ENCODE measurements at regions not wholly inside any gene's neighbourhood (a gene's known extent, or its start where the extent isn't known, plus 50 kb on each side); places are given as distances from the start of the nearest gene placed in this dataset.
"Not testable (repeated sequence)": the region's sequence is repeated elsewhere in the genome, so short reads cannot be mapped to it uniquely, and the experiment has no call there.

DNA sequence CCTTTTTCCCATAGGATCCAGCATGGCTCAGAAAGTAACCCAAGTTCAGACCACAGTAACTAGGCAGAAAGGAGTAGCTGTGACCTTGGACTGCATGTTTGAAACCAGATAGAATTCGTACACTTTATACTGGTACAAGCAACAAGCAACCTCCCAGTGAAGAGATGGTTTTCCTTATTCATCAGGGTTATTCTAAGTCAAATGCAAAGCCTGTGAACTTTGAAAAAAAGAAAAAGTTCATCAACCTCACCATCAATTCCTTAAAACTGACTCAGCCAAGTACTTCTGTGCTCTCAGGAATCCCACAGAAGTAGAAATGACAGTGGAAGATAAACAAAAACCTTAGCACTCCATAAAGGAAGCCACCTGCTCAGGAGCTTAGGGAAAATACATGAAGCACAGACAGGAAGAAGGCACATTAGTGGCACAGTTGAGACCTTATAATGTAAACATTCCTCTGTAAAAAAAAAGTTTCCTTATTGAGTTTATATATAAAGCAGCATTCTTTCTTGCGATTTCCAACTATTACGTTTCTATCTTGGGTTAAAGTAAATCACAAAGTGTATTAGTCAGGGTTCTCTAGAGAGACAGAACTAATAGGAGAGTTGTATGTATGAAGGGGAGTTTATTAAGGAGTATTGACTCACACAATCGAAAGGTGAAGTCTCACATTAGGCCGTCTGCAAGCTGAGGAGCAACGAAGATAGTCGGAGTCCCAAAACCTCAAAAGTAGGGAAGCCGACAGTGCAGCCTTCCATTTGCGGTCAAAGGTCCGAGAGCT lies 398.4 kb downstream of the DAD1 start:
- ATAC-seq (no peak), DNase-seq (no peak)

DNA sequence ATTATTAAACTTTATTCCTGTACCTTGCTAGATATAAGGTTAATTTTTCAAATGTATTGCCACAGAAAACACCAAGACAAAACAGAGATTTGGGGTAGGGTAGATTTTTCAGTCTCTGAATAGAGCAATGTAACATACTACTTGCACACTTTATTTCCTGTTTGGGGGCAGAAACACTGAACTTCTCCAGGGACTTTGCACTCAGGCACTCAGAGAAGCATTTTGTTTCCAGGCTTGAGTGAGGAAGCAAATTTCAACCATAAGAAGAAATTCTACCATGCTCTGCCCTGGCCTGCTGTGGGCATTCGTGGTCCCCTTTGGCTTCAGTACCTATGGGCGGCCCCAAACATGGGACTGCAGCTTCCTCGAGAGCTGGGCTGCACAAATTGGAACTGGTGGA lies 399.1 kb downstream of the DAD1 start:
- DNase-seq (no peak), ATAC-seq (no peak)

DNA sequence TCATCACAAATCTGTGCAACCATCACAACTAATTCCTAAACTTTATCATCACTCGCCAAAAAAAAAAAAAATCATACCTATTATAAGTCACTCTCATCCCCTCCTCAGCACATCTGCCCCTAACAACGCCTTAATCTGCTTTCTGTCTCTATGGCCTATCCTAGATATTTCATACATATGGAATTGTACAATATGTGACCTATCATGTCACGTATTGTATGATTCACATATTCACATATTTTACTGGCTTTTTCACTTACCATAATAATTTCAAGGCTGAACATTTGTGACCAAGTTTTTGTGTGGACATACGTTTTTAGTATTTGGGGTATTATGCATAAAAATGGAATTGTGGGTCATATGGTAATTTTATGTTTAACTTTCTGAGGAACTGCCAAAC lies 400.7 kb downstream of the DAD1 start:
- DNase-seq (no peak), ATAC-seq (no peak)

DNA sequence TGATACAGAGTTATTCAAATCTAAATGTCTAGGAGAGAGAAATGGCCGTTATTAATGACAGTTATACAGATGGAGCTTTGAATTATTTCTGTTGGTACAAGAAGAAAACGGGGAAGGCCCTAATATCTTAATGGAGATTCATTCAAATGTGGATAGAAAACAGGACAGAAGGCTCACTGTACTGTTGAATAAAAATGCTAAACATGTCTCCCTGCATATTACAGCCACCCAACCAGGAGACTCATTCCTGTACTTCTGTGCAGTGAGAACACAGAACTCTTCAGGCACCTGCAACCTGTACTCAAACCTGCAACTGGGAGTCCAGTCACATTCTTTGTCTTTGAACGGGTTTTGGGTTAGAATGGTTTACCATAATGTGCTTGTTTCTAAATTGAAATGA lies 403.2 kb downstream of the DAD1 start:
- ATAC-seq: no peak
- DNase-seq: no peak

DNA sequence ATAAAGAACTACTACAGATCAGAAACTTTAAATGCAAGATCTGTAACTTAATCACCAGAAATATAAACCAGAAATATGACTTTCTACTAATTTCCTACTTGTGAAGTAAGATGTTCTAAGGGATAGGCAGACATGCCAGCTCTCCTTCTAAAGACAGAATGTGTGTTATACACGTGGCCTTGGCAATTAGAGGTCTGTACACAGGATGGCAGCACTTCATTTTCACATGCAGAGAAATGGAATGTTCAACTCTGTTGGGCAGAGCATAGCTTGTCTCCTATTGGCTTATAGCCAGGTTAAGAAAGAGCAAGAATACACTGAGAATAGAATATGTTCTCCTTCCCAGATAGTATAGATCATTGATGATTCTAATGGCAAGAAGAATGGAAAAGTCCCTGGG lies 403.8 kb downstream of the DAD1 start:
- ATAC-seq (no peak), DNase-seq (no peak)

DNA sequence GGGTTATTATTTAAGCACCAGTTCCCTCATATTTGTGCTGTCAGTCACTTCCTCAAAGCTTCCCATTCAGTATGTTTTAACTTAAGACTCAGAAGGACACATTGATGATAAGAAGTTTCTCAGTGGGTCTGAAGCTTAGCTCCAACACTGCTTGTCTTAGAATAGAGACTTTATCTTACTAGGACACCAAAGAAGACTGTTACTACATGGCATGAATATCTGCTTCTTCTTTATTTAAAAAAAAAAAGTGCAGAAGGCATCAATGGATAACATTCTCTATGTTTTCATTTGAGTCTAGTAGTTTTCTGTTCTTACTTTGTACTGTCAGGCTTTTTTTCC lies 404.2 kb downstream of the DAD1 start:
- no peak for ATAC-seq
- no peak for DNase-seq

DNA sequence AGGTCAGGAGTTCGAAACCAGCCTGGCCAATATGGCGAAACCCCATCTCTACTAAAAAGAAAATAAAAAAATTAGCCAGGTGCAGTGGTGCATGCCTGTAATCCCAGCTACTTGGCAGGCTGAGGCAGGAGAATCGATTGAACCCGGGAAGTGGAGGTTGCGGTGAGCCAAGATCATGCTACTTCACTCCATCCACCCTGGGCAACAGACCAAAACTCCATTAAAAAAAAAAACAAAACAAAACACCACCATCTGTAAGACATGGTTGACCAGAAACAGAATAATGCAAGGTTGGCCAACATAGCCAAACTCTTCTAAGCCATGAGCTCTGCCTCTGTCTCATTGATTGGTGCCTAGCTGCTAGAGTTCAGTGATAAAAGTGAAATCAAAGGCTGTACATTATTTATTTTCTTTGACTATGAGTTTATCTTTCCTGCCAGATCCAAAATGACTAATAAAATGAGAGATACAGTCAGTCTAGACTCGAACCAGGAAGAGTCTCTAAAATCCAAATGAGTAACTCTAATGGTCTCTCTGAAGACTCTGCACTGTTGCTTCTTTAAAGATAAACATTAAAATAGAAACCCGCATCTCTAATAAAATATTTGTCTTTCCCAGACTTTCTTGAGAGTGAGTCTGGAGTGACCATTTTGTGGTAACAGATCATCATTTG lies 404.7 kb downstream of the DAD1 start:
- no peak for ATAC-seq
- no peak for DNase-seq

DNA sequence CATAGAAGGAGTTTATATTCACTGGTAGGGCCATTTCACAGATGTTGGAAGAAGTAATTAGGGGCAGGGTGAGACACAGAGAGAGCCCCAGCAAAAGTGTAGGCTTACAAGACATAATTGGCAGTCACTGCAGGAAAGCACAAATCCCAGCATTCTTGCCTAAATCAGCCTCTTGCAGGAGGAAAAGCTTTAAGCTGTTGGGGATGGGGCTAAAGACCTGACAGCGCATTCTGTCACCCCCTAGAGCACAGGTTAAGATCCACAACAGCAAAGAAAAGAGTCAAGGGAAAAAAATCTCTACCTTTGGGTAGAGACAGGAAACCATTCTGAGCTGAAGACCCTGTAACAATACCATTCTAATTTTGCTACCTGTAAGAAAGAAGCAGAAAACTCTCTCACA lies 409.0 kb downstream of the DAD1 start:
- ATAC-seq (no peak), DNase-seq (no peak)

DNA sequence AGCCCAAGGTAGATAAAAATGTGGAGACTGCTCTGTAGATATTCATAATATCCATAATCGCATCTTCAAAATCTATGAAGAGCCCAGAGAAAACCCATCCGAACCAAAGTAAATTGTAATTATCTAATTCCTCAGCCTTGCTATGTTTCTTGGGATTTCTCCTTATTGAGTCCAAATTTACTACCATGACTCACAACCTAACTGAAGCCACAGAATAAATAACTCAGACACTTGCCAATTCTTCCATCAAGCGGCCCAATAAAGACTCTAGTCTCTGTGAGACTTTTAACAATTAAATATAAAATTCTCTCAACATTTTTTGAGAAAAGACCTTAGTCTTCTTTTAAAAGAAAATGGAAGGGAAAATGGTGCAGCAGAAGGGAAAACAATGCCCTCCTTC lies 409.8 kb downstream of the DAD1 start:
- DNase-seq (no peak), ATAC-seq (no peak)

DNA sequence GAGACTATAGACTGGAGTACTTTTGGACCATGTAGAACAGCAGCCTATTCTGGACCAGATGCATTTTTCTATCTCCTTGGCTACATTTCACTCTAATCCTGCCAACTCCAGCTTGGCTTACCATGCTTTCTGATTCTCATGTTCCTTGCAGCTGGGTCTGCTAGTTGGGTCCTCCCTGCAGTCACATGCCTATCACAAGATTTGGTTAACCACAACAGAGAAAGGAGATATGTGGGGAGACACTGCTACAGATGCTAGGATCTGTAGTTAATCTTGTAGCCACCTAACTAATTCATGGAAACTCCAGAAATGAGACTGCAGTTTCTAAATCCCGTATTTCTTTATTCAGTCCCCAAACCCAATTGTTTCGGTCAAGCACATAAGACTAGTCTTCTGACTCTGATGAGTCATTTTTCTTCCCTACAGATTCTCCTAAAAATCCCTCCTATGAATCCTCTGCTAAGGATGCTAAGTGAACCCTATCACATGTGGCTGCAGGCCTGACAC lies 410.6 kb downstream of the DAD1 start:
- no peak for ATAC-seq
- DNase-seq: no peak

DNA sequence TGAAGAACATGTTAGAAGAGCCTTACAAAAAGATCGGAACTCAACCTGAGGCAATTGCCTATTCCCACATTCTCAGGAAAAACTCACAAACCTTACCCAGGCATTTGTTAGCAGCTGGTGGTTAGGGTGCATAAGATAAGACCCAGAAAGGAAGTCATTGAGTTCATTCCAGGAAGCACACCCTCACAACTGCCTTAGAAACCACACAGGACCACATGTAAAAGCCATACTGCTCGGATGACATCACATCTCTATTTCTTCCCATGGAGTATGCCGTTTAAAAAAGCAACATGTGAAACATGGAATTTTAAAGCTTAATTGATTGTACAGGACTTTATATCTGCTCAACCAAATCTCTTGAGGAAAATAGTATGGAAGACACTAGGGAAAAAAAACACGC lies 411.2 kb downstream of the DAD1 start:
- DNase-seq (no peak), ATAC-seq (no peak)

DNA sequence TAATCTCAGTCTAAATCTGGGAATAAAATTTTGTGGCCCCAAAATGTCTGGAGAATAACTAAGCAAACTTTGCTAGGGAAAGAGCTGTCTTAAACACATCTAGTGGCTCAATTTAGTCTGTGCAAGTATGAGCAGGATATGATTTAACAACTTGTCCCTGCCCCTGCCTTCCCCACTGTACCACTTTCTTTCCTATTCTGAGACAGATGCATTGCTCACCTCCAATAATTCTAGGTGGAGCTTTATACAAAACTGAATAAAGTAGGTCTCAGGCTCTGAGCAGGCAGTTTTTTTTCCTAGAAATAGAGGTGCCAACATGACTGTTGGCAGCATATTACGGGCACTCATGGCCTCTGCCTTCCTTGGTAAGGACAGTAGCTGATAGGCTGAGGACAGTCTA lies 412.1 kb downstream of the DAD1 start:
- ATAC-seq (no peak), DNase-seq (no peak)

DNA sequence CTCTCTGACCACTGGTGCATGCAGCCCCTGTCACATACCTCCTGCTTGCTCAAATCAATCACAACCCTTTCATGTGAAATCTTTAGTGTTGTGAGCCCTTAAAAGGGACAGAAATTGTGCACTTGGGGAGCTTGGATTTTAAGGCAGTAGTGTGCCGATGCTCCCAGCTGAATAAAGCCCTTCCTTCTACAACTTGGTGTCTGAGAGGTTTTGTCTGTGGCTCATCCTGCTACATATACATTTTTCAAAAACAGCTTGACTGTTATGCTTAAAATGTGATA lies 413.8 kb downstream of the DAD1 start:
- ATAC-seq, DNase-seq: not testable (repeated sequence)

DNA sequence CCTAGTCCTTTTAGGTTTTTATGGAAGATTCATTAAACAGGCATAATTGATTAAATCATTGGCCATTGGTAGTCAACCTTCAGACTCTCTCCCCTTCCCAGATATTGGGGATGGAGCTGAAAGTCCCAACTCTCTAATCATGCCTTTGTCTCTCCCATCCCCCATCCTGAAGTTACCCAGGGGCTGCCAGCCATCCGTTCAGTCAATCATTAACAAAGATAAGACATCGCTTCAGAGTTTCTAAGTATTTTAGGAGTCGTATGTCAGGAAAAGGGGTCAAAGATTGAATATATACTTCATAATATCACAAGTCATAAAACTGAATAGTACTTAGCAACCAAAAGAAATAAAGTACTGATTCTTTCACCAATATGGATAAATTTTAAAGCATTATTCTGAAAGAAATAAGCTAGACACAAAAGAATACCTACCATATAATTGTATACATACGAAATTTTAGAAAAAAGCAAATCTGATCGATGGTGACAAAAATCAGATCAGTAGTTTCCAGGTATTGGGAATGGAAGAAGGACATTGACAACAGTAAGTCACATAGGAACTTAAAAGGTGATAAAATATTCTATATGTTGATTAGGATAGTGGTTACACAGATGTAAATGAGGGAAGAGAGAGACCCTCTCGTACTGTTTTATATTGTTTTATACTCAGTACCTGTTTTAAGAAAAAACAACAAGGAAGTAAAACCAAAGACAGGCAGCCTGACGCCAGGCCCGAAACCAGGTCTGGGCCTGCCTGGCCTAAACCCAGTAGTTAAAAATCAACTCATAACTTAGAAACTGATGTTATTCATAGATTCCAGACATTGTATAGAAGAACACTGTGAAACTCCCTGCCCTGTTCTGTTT lies 414.4 kb downstream of the DAD1 start:
- ATAC-seq: no peak

DNA sequence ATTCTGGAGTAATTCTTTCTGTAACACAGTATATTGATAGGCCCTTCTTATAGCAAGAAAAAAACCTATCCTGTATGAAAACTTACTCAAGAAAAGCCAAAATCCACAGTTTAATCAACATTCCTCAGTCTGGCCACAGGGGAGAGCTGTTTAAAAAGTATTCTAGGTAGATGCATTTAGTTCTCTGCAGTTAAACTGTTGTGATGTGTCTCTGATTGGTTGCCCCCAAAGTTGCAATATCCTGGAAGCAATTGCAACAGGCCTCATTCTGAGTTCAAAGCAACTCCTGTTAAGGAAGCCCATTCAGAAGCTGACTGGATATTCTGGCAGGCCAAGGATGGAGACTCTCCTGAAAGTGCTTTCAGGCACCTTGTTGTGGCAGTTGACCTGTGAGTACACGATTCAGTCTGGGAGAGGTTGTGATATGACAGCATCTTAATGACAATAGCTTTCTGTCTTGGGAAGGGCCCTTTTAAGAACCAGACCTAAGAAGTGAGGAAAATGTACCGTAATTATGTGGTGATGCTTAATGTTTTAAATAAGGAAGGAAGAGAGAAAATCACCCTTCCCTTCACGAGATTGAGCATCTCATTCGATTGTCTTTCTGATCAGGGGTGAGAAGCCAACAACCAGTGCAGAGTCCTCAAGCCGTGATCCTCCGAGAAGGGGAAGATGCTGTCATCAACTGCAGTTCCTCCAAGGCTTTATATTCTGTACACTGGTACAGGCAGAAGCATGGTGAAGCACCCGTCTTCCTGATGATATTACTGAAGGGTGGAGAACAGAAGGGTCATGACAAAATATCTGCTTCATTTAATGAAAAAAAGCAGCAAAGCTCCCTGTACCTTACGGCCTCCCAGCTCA lies 420.7 kb downstream of the DAD1 start:
- ATAC-seq: no peak
- DNase-seq: no peak

More for the DNA sequence above, 414.4 kb downstream of the DAD1 start:
- DNase-seq: no peak

DNA sequence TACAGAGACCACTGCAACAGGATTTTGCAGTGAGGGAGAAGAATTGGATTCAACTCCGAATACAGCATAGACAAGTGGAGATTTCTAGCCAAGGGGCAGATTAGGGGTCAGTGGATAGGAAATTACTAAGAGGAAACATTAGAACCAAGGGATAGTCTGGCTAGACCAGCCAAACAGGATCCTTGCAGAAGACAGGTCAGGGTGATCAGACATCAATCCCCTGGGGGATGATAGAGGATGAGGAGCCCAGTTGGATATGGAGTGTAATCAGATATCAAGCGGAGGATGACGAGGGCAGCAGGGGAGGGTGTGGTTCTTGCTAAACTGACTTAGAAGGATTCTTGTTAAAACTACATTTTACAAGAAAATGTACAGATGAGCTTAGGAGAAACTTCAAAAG lies 424.4 kb downstream of the DAD1 start:
- DNase-seq: no peak
- no peak for ATAC-seq

DNA sequence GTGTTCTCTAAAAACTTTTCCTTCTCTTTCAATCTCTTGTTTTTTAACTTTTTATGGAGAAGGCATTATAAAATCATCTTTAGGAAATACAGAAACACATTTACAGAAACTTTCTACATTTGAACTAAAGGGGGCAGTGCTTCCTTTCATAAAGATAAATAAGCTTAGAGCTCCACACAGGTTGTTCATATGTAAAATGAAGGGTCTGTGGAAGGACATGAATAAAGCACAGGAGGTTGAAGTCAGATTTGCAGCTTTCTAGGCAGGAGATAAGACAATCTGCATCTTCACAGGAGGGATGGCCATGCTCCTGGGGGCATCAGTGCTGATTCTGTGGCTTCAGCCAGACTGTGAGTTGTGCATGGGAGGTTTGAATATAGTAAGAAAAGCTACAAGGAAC lies 426.0 kb downstream of the DAD1 start:
- ATAC-seq: no peak
- DNase-seq: no peak

DNA sequence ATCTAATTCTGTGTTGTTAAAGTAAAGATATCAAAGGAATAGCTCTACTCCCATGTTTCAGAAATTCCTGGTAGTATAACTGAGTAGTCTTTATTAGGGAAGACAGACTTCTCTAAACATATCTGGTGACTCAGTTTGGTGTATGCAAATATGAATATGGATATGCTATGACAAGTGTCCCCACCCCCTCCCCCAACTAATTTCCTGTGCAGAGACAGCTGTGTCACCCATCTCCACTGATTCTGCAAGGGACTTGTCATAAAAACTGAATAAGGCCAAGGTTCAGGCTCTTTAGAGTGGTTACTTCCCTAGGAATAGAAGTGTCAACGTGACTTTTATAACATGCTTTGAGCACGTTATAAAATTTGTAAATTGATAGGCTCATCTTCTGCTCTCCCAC lies 429.1 kb downstream of the DAD1 start:
- ATAC-seq: peak; percentile 49
- DNase-seq: no peak

DNA sequence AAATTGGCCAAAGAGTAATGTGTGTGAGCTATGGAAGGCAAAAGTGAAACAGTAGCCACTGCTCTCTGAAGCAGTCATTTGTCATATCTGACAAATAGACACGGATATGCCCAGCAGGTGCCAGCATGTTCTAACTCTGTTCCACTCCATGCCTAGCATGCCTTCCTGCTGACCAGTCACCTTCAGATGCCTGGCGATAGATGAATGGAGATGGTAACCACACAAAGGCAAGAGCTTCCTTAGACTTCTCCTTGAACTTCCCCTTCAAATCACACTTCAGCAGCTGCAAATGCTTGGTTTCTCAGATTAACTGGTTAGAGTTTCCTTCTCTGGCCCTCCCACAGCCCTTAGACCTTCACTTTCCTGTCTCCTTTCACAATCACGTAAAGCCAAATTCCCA lies 429.9 kb downstream of the DAD1 start:
- DNase-seq (no peak), ATAC-seq (no peak)

DNA sequence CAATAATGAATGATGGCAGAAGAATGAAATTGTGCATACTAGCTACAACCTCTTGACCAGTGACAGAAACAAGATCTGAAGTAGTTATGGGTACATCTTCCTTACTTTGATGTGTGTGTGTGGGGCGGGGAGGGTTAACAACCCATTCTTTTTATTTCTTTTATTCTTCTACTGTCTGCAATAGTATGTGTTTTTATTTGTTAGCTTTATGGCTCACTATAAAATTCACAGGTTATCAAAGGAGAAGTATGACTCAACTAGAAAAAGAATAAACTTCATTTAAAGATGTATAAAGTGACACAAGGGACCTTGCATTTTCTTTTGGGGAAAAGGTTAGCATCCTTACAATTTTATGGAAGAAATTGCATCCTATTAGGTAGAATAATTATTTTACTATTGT lies 430.5 kb downstream of the DAD1 start:
- ATAC-seq: no peak

DNA sequence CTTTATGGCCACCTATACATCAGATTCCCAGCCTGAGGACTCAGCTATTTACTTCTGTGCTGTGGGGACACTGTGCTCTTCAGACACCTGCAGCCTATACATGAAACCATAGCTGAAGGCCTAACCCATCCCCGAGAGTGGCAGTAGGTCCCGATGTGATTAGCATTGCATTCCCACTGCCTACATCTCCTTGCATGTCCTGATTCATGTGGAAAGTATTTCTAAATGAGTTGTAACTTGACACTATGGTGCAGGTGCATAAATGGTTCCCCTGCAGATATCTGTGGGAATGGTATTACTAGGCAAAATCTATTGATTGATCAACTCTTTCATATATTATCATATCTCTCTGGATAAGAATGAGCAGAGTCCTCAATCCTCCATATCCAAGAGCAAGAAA lies 433.5 kb downstream of the DAD1 start:
- no peak for DNase-seq

More for the DNA sequence above, 430.5 kb downstream of the DAD1 start:
- no peak for DNase-seq

DNA sequence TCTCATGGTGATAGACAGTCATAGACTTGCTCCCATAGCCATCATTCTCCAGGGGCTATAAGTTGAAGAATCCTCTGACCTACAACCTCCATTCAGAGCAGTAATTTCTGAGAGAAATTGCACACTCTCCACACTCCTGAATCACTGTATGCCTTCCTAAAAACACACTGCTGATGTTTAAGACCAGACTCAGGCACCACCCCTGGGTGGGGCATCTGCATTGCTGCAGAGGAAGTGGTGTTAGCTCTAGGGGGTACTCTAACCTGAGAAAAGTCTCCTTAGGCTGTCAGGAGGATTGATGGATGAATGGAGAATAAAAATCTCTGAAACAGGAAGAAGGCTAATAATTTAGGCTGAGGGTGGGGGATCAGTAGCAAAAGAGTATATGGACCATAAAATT lies 436.1 kb downstream of the DAD1 start:
- ATAC-seq: no peak

More for the DNA sequence above, 433.5 kb downstream of the DAD1 start:
- no peak for ATAC-seq

More for the DNA sequence above, 436.1 kb downstream of the DAD1 start:
- DNase-seq: no peak

Data from stimulated activated naive CD8-positive, alpha-beta T cell treated with anti-CD3 and anti-CD28 coated beads, Interleukin-15, Interleukin-2, amounts not matched to agents 100 U/mL and 50 U/mL, for 24 hours (primary cell).